ENCODE measurements at regions not wholly inside any gene's neighbourhood (a gene's known extent, or its start where the extent isn't known, plus 50 kb on each side); places are given as distances from the start of the nearest gene placed in this dataset.

DNA sequence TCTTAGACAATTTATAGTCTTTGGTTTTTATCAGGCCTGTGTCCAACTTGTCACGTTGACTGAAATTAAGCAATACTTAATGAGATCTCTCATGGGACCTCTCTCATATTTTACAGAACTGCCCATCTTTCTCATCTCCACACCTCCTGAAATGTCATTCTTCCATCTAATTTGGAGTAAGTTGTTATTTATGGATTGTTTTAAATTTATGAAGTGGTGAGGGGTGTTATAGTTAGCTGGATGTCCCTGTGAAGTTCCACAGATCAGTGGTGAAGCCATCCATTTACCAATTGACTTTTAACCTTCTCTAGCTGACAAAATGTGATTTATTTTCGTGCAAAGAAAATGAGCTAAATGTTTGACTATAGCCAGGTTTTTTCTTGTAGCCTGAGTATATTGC, 824.9 kb downstream of the KCNJ2 start:
- TF ChIP-seq, protein P1, sequence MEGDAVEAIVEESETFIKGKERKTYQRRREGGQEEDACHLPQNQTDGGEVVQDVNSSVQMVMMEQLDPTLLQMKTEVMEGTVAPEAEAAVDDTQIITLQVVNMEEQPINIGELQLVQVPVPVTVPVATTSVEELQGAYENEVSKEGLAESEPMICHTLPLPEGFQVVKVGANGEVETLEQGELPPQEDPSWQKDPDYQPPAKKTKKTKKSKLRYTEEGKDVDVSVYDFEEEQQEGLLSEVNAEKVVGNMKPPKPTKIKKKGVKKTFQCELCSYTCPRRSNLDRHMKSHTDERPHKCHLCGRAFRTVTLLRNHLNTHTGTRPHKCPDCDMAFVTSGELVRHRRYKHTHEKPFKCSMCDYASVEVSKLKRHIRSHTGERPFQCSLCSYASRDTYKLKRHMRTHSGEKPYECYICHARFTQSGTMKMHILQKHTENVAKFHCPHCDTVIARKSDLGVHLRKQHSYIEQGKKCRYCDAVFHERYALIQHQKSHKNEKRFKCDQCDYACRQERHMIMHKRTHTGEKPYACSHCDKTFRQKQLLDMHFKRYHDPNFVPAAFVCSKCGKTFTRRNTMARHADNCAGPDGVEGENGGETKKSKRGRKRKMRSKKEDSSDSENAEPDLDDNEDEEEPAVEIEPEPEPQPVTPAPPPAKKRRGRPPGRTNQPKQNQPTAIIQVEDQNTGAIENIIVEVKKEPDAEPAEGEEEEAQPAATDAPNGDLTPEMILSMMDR (IDR thresholded peaks at IDR 0.05), result no peak
- TF ChIP-seq POLR2A (IDR thresholded peaks at IDR 0.05), result no peak
